ENCODE measurements at regions not wholly inside any gene's neighbourhood (a gene's known extent, or its start where the extent isn't known, plus 50 kb on each side); places are given as distances from the start of the nearest gene placed in this dataset.

- TF ChIP-seq, protein P1, sequence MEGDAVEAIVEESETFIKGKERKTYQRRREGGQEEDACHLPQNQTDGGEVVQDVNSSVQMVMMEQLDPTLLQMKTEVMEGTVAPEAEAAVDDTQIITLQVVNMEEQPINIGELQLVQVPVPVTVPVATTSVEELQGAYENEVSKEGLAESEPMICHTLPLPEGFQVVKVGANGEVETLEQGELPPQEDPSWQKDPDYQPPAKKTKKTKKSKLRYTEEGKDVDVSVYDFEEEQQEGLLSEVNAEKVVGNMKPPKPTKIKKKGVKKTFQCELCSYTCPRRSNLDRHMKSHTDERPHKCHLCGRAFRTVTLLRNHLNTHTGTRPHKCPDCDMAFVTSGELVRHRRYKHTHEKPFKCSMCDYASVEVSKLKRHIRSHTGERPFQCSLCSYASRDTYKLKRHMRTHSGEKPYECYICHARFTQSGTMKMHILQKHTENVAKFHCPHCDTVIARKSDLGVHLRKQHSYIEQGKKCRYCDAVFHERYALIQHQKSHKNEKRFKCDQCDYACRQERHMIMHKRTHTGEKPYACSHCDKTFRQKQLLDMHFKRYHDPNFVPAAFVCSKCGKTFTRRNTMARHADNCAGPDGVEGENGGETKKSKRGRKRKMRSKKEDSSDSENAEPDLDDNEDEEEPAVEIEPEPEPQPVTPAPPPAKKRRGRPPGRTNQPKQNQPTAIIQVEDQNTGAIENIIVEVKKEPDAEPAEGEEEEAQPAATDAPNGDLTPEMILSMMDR (conservative IDR thresholded peaks at IDR 0.05) = no peak
- no peak for TF ChIP-seq EZH2 (IDR thresholded peaks at IDR 0.05; ENCODE audit: low read depth)
Measured at GRCh38 chr5:66520854-66521253, 75.3 kb upstream of the MAST4 start.

Measured in PC-9 (cell line).